AG09319 (cell line): ENCODE measurements at regions not wholly inside any gene's neighbourhood (a gene's known extent, or its start where the extent isn't known, plus 50 kb on each side); places are given as distances from the start of the nearest gene placed in this dataset.

ENCODE experiments used
- DNase-seq: peaks from one replicate; pipeline ENCODE4 v3.0.0-alpha.2; 2010; ENCODE audit warnings: low read depth; ENCODE audit errors: extremely low read depth
- CTCF ChIP-seq: IDR thresholded peaks from 2 replicates; pipeline ENCODE4 v1.5.1; 2011; ENCODE audit warnings: low read depth, mild to moderate bottlenecking, inconsistent platforms, low read length, moderate library complexity

GRCh38 chr16:26546573-26546972 lies 520.2 kb upstream of the C16orf82 start:
- DNase-seq: no peak
- TF ChIP-seq CTCF: no peak

- TF ChIP-seq CTCF: no peak
- DNase-seq: no peak
Observed at GRCh38 chr16:26547681-26548080, 519.0 kb upstream of the C16orf82 start.

- no peak for DNase-seq
- no peak for TF ChIP-seq CTCF
Observed at GRCh38 chr16:26550111-26550610, 516.6 kb upstream of the C16orf82 start.

GRCh38 chr16:26554030-26554429 lies 512.7 kb upstream of the C16orf82 start:
- no peak for TF ChIP-seq CTCF
- no peak for DNase-seq

- DNase-seq: no peak
- TF ChIP-seq CTCF: no peak
Observed at GRCh38 chr16:26561303-26561702, 505.4 kb upstream of the C16orf82 start.

GRCh38 chr16:26563018-26563417 lies 503.7 kb upstream of the C16orf82 start:
- DNase-seq: no peak
- TF ChIP-seq CTCF: no peak

- no peak for TF ChIP-seq CTCF
- DNase-seq: no peak
Observed at GRCh38 chr16:26567356-26567755, 499.4 kb upstream of the C16orf82 start.
